HepG2 (cell line): ENCODE measurements at regions not wholly inside any gene's neighbourhood (a gene's known extent, or its start where the extent isn't known, plus 50 kb on each side); places are given as distances from the start of the nearest gene placed in this dataset.

ENCODE experiments used
- ETV6 ChIP-seq: sonication (generic); formaldehyde crosslinking; conservative IDR thresholded peaks from 2 replicates; pipeline ENCODE4 v1.4.0; 2020; ENCODE audit warnings: missing genetic modification reagents
- IKZF1 ChIP-seq: fragments of 450-650 bp; IDR thresholded peaks from 2 replicates; pipeline ENCODE4 v1.7.1; 2016
- SP1 ChIP-seq, 2 experiments: fragments of 450-650 bp in 1 of 2; sonication (generic) in 1 of 2; formaldehyde crosslinking in 1 of 2; IDR thresholded peaks; 2 replicates each; pipeline versions ENCODE4 v1.4.0 to v1.6.1; 2016 to 2020; ENCODE audit warnings: missing genetic modification reagents in 1 of 2
- TAF15 ChIP-seq: fragments of 200-400 bp; formaldehyde crosslinking; IDR thresholded peaks from one replicate; pipeline ENCODE4 v1.6.1; 2018; ENCODE audit warnings: mild to moderate bottlenecking, low read depth, low read length; ENCODE audit not compliant: poor library complexity, severe bottlenecking
- TRIM24 ChIP-seq: sonication (generic); formaldehyde crosslinking; IDR thresholded peaks from 2 replicates; pipeline ENCODE4 v1.8.0; 2022; ENCODE audit warnings: mild to moderate bottlenecking, missing genetic modification reagents
- ZFP90 ChIP-seq: sonication (generic); formaldehyde crosslinking; IDR thresholded peaks from 2 replicates; pipeline ENCODE4 v1.8.0; 2022; ENCODE audit warnings: missing genetic modification reagents, mild to moderate bottlenecking, inconsistent platforms, borderline replicate concordance
- ZMYM3 ChIP-seq: sonication (generic); formaldehyde crosslinking; IDR thresholded peaks from 2 replicates; pipeline ENCODE4 v1.5.1; 2020; ENCODE audit warnings: mild to moderate bottlenecking, missing genetic modification reagents
- ZNF296 ChIP-seq: sonication (generic); formaldehyde crosslinking; conservative IDR thresholded peaks from 2 replicates; pipeline ENCODE4 v1.5.0; 2020; ENCODE audit warnings: mild to moderate bottlenecking, missing genetic modification reagents
- ZNF446 ChIP-seq: sonication (generic); formaldehyde crosslinking; IDR thresholded peaks from 2 replicates; pipeline ENCODE4 v1.5.0; 2020; ENCODE audit warnings: mild to moderate bottlenecking, missing genetic modification reagents
- ZNF577 ChIP-seq: sonication (generic); formaldehyde crosslinking; IDR thresholded peaks from 2 replicates; pipeline ENCODE4 v1.4.0; 2020; ENCODE audit warnings: mild to moderate bottlenecking, low read depth, missing genetic modification reagents, borderline replicate concordance
- ZNF780A ChIP-seq: sonication (generic); formaldehyde crosslinking; IDR thresholded peaks from 2 replicates; pipeline ENCODE4 v1.8.0; 2022; ENCODE audit warnings: mild to moderate bottlenecking, missing genetic modification reagents, moderate library complexity
- TF ChIP-seq, protein P1 (sequence below): sonication (generic); formaldehyde crosslinking; IDR thresholded peaks from 2 replicates; pipeline ENCODE4 v1.8.0; 2022; ENCODE audit warnings: missing genetic modification reagents, mild to moderate bottlenecking, moderate library complexity, borderline replicate concordance
- TF ChIP-seq, protein P2 (sequence below): IDR thresholded peaks from 2 replicates; pipeline ENCODE4 v1.6.1; 2016; ENCODE audit warnings: low read depth
- TF ChIP-seq, protein P3 (sequence below): sonication (generic); formaldehyde crosslinking; IDR thresholded peaks from 2 replicates; pipeline ENCODE4 v1.4.0; 2020; ENCODE audit warnings: mild to moderate bottlenecking, low read depth, missing genetic modification reagents
- TF ChIP-seq, protein P4 (sequence below): IDR thresholded peaks from 2 replicates; pipeline ENCODE4 v1.6.1; 2018; ENCODE audit warnings: missing genetic modification reagents

DNA sequence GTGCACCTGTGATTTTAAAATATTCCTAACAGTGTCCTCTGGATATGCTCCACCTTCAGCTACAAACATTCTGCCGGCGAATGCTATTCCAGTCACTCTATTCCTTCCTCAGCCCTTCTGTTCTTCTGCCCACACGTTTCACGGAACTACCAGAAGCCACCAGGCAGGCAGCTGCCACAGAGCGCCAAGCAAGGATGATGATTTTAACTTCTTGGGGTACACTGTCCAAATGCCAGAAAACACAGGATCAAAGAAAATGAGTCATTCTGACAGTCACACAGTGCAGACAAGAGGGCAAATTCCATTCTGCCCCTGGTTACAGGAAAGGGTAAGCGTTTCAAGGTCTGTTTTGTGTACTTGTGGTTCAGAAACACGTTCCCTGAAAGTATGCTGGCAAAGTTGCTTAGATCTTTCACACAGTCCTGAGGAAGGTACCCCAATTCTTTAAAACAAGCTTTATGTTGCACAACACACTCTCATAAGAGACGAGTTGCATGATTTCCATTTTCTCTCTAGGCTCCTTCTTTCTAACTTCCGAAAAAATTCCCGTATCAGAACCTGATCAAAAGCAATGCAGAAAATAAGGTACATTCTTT, 508.3 kb upstream of the PKN2 start (continued):
- TF ChIP-seq, protein P1, sequence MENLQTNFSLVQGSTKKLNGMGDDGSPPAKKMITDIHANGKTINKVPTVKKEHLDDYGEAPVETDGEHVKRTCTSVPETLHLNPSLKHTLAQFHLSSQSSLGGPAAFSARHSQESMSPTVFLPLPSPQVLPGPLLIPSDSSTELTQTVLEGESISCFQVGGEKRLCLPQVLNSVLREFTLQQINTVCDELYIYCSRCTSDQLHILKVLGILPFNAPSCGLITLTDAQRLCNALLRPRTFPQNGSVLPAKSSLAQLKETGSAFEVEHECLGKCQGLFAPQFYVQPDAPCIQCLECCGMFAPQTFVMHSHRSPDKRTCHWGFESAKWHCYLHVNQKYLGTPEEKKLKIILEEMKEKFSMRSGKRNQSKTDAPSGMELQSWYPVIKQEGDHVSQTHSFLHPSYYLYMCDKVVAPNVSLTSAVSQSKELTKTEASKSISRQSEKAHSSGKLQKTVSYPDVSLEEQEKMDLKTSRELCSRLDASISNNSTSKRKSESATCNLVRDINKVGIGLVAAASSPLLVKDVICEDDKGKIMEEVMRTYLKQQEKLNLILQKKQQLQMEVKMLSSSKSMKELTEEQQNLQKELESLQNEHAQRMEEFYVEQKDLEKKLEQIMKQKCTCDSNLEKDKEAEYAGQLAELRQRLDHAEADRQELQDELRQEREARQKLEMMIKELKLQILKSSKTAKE, result no peak; the same call in 1 of the 2 replicates
- TF ChIP-seq ETV6 (CRISPR knock-in tag), result peak; percentile 24; the same call in 1 of the 2 replicates
- no peak for TF ChIP-seq TAF15
- TF ChIP-seq, protein P2, sequence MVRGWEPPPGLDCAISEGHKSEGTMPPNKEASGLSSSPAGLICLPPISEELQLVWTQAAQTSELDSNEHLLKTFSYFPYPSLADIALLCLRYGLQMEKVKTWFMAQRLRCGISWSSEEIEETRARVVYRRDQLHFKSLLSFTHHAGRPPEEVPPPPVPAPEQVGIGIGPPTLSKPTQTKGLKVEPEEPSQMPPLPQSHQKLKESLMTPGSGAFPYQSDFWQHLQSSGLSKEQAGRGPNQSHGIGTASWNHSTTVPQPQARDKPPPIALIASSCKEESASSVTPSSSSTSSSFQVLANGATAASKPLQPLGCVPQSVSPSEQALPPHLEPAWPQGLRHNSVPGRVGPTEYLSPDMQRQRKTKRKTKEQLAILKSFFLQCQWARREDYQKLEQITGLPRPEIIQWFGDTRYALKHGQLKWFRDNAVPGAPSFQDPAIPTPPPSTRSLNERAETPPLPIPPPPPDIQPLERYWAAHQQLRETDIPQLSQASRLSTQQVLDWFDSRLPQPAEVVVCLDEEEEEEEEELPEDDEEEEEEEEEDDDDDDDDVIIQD, result peak; percentile 95
- TF ChIP-seq ZNF446 (CRISPR knock-in tag), result no peak
- TF ChIP-seq ZNF296 (CRISPR knock-in tag), result no peak
- TF ChIP-seq ZNF780A (CRISPR knock-in tag), result no peak
- TF ChIP-seq ZMYM3 (CRISPR knock-in tag), result peak; percentile 80
- TF ChIP-seq, protein P3, sequence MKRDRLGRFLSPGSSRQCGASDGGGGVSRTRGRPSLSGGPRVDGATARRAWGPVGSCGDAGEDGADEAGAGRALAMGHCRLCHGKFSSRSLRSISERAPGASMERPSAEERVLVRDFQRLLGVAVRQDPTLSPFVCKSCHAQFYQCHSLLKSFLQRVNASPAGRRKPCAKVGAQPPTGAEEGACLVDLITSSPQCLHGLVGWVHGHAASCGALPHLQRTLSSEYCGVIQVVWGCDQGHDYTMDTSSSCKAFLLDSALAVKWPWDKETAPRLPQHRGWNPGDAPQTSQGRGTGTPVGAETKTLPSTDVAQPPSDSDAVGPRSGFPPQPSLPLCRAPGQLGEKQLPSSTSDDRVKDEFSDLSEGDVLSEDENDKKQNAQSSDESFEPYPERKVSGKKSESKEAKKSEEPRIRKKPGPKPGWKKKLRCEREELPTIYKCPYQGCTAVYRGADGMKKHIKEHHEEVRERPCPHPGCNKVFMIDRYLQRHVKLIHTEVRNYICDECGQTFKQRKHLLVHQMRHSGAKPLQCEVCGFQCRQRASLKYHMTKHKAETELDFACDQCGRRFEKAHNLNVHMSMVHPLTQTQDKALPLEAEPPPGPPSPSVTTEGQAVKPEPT (CRISPR knock-in tag), result no peak
- no peak for TF ChIP-seq ZNF577 (CRISPR knock-in tag)
- no peak for TF ChIP-seq SP1 (IDR thresholded peaks at IDR 0.05)
- TF ChIP-seq SP1 (CRISPR knock-in tag; IDR thresholded peaks at IDR 0.05), result no peak
- no peak for TF ChIP-seq TRIM24 (CRISPR knock-in tag)
- no peak for TF ChIP-seq IKZF1
- no peak for TF ChIP-seq ZFP90 (CRISPR knock-in tag)
- TF ChIP-seq, protein P4, sequence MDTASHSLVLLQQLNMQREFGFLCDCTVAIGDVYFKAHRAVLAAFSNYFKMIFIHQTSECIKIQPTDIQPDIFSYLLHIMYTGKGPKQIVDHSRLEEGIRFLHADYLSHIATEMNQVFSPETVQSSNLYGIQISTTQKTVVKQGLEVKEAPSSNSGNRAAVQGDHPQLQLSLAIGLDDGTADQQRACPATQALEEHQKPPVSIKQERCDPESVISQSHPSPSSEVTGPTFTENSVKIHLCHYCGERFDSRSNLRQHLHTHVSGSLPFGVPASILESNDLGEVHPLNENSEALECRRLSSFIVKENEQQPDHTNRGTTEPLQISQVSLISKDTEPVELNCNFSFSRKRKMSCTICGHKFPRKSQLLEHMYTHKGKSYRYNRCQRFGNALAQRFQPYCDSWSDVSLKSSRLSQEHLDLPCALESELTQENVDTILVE, result peak; percentile 85
